Lower leg skin (tissue), 3 donors: ENCODE measurements at regions not wholly inside any gene's neighbourhood (a gene's known extent, or its start where the extent isn't known, plus 50 kb on each side); places are given as distances from the start of the nearest gene placed in this dataset.

ENCODE experiments used
- POLR2A ChIP-seq, 2 donors: fragments of 450-650 bp; IDR thresholded peaks; one replicate each; pipeline ENCODE4 v1.6.1; 2016 to 2017; ENCODE audit warnings: antibody characterized with exemption in 2 of 2, mild to moderate bottlenecking in 1 of 2, moderate library complexity in 1 of 2
- TF ChIP-seq, protein P1 (sequence below), 3 donors: fragments of 450-650 bp; IDR thresholded peaks; one replicate each; pipeline ENCODE4 v1.5.1; 2016; ENCODE audit warnings: antibody characterized with exemption in 3 of 3, mild to moderate bottlenecking in 3 of 3, moderate library complexity in 2 of 3

DNA sequence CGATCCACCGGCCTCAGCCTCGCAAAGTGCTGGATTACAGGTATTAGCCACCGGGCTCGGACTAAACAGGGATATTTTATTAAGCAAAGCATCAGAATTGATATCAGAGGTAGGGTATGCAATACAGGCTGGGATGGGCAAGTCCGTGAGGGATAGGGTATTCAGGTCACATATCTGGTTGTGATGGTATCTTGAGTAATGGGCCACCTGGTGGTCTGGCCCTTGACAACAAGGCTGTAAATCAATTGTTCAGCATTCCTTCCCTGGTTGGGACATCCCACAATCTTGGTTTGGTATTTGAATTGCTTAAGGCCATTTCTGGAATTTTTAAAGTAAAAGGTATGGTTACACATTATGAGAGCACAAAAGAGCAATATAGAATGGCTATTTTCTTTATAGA lies 1588.0 kb downstream of the SLITRK1 start:
- no peak for TF ChIP-seq POLR2A (IDR thresholded peaks at IDR 0.05)
- TF ChIP-seq, protein P1, sequence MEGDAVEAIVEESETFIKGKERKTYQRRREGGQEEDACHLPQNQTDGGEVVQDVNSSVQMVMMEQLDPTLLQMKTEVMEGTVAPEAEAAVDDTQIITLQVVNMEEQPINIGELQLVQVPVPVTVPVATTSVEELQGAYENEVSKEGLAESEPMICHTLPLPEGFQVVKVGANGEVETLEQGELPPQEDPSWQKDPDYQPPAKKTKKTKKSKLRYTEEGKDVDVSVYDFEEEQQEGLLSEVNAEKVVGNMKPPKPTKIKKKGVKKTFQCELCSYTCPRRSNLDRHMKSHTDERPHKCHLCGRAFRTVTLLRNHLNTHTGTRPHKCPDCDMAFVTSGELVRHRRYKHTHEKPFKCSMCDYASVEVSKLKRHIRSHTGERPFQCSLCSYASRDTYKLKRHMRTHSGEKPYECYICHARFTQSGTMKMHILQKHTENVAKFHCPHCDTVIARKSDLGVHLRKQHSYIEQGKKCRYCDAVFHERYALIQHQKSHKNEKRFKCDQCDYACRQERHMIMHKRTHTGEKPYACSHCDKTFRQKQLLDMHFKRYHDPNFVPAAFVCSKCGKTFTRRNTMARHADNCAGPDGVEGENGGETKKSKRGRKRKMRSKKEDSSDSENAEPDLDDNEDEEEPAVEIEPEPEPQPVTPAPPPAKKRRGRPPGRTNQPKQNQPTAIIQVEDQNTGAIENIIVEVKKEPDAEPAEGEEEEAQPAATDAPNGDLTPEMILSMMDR (IDR thresholded peaks at IDR 0.05) = no peak
